ENCODE measurements at regions not wholly inside any gene's neighbourhood (a gene's known extent, or its start where the extent isn't known, plus 50 kb on each side); places are given as distances from the start of the nearest gene placed in this dataset.

DNA sequence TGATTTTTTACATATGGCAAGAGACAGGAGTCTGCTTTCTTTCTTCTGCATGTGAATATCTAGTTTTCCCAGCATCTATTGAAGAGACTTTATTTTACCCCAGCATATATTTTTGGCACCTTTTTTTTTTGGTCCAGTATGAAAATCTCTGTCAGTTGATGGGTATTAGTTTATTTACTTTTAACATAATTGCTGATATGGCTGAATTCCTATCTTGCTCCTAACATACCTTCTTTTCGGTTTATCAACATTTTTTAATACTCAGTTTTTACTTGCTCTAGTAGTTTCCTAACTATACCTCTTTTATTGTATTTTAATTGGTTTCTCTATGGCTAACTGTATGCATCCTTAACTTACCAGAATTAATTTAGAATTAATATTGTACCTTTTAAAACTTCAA is 77.5 kb upstream of the PDE7B start:
- intact Hi-C loops (cut with micrococcal nuclease) = no loop called here
- TF ChIP-seq, protein P1, sequence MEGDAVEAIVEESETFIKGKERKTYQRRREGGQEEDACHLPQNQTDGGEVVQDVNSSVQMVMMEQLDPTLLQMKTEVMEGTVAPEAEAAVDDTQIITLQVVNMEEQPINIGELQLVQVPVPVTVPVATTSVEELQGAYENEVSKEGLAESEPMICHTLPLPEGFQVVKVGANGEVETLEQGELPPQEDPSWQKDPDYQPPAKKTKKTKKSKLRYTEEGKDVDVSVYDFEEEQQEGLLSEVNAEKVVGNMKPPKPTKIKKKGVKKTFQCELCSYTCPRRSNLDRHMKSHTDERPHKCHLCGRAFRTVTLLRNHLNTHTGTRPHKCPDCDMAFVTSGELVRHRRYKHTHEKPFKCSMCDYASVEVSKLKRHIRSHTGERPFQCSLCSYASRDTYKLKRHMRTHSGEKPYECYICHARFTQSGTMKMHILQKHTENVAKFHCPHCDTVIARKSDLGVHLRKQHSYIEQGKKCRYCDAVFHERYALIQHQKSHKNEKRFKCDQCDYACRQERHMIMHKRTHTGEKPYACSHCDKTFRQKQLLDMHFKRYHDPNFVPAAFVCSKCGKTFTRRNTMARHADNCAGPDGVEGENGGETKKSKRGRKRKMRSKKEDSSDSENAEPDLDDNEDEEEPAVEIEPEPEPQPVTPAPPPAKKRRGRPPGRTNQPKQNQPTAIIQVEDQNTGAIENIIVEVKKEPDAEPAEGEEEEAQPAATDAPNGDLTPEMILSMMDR (conservative IDR thresholded peaks at IDR 0.05; ENCODE audit: low read depth, low read length) = no peak
- TF ChIP-seq EZH2phosphoT487 (IDR thresholded peaks at IDR 0.05; ENCODE audit: borderline replicate concordance, low read length) (no peak), EZH2 (IDR thresholded peaks at IDR 0.05; ENCODE audit: low read length, unreplicated experiment) (no peak)
- BruUV-seq (replicated peaks) = no TSS peak

GRCh38 chr6:135779213-135779612 is 72.3 kb upstream of the PDE7B start:
- Histone ChIP-seq H3K9me3 (ENCODE audit: low read length) (no peaks in the 10 kb centered on the region), H3K9me2 (replicated peaks; ENCODE audit: low read length) (no peaks in the 10 kb centered on the region), H3K4me1 (ENCODE audit: insufficient read depth, low read length) (no peaks in the 10 kb centered on the region), H2AFZ (ENCODE audit: low read length) (no peak overlapping the region), H3K4me3 (ENCODE audit: low read length) (no peak overlapping the region), H3K9ac (ENCODE audit: low read length) (no peak overlapping the region), H3F3A (ENCODE audit: low read length, unreplicated experiment) (no peaks in the 10 kb centered on the region), H3K36me3 (ENCODE audit: low read depth, low read length) (no peaks in the 10 kb centered on the region), H4K20me1 (ENCODE audit: low read length) (no peaks in the 10 kb centered on the region), H3K27ac (ENCODE audit: low read length) (no peak overlapping the region), H3K27me3 (ENCODE audit: low read length) (no peaks in the 10 kb centered on the region), H3K79me2 (ENCODE audit: low read length) (no peaks in the 10 kb centered on the region), H3K4me2 (ENCODE audit: low read length) (no peak overlapping the region)
- ChIA-PET CTCF (no interaction called here), POLR2A (ENCODE audit: unreplicated experiment) (no interaction called here)
- no TSS peak for BruUV-seq (replicated peaks)
- intact Hi-C loops (cut with micrococcal nuclease) = no loop called here
- TF ChIP-seq, protein P1 (conservative IDR thresholded peaks at IDR 0.05; ENCODE audit: low read depth, low read length) = no peak
- TF ChIP-seq EZH2phosphoT487 (IDR thresholded peaks at IDR 0.05; ENCODE audit: borderline replicate concordance, low read length) = no peak
- no peak for TF ChIP-seq EZH2 (IDR thresholded peaks at IDR 0.05; ENCODE audit: low read length, unreplicated experiment)
- ATAC-seq = no peak
- DNase-seq = no peak

More for the DNA sequence above, 77.5 kb upstream of the PDE7B start:
- Histone ChIP-seq H4K20me1 (ENCODE audit: low read length) (no peaks in the 10 kb centered on the region), H3K9ac (ENCODE audit: low read length) (no peak overlapping the region), H3K27me3 (ENCODE audit: low read length) (no peaks in the 10 kb centered on the region), H3K27ac (ENCODE audit: low read length) (no peak overlapping the region), H3K4me2 (ENCODE audit: low read length) (no peak overlapping the region), H3K79me2 (ENCODE audit: low read length) (no peaks in the 10 kb centered on the region), H3K36me3 (ENCODE audit: low read depth, low read length) (no peaks in the 10 kb centered on the region), H3K9me3 (ENCODE audit: low read length) (no peaks in the 10 kb centered on the region), H3K9me2 (replicated peaks; ENCODE audit: low read length) (no peaks in the 10 kb centered on the region), H3F3A (ENCODE audit: low read length, unreplicated experiment) (no peaks in the 10 kb centered on the region), H3K4me1 (ENCODE audit: insufficient read depth, low read length) (no peaks in the 10 kb centered on the region), H2AFZ (ENCODE audit: low read length) (no peak overlapping the region), H3K4me3 (ENCODE audit: low read length) (no peak overlapping the region)
- ChIA-PET POLR2A (ENCODE audit: unreplicated experiment) (no interaction called here), CTCF (no interaction called here)
- ATAC-seq = no peak
- DNase-seq = no peak

GRCh38 chr6:135780326-135780725 is 71.2 kb upstream of the PDE7B start:
- TF ChIP-seq, protein P1 (conservative IDR thresholded peaks at IDR 0.05; ENCODE audit: low read depth, low read length) = no peak
- no peak for TF ChIP-seq EZH2phosphoT487 (IDR thresholded peaks at IDR 0.05; ENCODE audit: borderline replicate concordance, low read length)
- no peak for TF ChIP-seq EZH2 (IDR thresholded peaks at IDR 0.05; ENCODE audit: low read length, unreplicated experiment)
- no peak overlapping the region for H3K27ac ChIP-seq (ENCODE audit: low read length)
- no peaks in the 10 kb centered on the region for H3K9me3 ChIP-seq (ENCODE audit: low read length)
- intact Hi-C loops (cut with micrococcal nuclease) = no loop called here
- no peaks in the 10 kb centered on the region for H3K9me2 ChIP-seq (replicated peaks; ENCODE audit: low read length)
- no peaks in the 10 kb centered on the region for H3K79me2 ChIP-seq (ENCODE audit: low read length)
- no peak overlapping the region for H3K4me2 ChIP-seq (ENCODE audit: low read length)
- no peak overlapping the region for H3K9ac ChIP-seq (ENCODE audit: low read length)
- no peak overlapping the region for H3K4me3 ChIP-seq (ENCODE audit: low read length)
- BruUV-seq (replicated peaks) = no TSS peak
- no peaks in the 10 kb centered on the region for H4K20me1 ChIP-seq (ENCODE audit: low read length)
- no peak for ATAC-seq
- no peaks in the 10 kb centered on the region for H3K36me3 ChIP-seq (ENCODE audit: low read depth, low read length)
- POLR2A ChIA-PET (ENCODE audit: unreplicated experiment) = no interaction called here
- no peaks in the 10 kb centered on the region for H3K4me1 ChIP-seq (ENCODE audit: insufficient read depth, low read length)
- CTCF ChIA-PET = no interaction called here
- no peaks in the 10 kb centered on the region for H3K27me3 ChIP-seq (ENCODE audit: low read length)
- no peak overlapping the region for H2AFZ ChIP-seq (ENCODE audit: low read length)
- no peak for DNase-seq
- H3F3A ChIP-seq (ENCODE audit: low read length, unreplicated experiment) = no peaks in the 10 kb centered on the region
